Stimulated activated CD8-positive, alpha-beta memory T cell treated with anti-CD3 and anti-CD28 coated beads, Interleukin-12 subunit alpha, Interleukin-12 subunit beta, amount 100 ng/mL, for 24 hours (primary cell): ENCODE measurements at regions not wholly inside any gene's neighbourhood (a gene's known extent, or its start where the extent isn't known, plus 50 kb on each side); places are given as distances from the start of the nearest gene placed in this dataset.

Experiments used
- DNase-seq: peaks from one replicate; pipeline ENCODE4 v3.0.0-alpha.2; 2020; ENCODE audit errors: extremely low read depth

DNA sequence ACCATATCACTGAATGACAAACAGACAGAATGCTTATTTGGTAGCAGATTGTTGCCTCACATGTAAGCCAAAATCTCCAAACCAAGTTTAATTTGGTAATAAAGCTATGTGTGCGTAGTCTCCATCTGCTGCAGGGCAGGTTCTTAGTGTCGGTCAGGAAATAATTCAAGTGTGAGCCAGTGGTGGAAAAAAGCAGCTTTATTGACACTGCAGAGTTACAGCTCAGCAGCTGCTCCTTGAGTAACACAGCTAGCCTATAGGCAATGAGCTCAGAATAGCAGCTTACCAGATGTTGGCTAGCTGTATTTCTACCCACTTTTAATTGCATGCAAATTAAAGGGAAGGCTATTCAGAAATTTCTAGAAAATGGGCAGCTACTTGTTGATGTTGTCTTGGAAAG is 757.8 kb upstream of the HS3ST1 start:
- no peak for DNase-seq

DNA sequence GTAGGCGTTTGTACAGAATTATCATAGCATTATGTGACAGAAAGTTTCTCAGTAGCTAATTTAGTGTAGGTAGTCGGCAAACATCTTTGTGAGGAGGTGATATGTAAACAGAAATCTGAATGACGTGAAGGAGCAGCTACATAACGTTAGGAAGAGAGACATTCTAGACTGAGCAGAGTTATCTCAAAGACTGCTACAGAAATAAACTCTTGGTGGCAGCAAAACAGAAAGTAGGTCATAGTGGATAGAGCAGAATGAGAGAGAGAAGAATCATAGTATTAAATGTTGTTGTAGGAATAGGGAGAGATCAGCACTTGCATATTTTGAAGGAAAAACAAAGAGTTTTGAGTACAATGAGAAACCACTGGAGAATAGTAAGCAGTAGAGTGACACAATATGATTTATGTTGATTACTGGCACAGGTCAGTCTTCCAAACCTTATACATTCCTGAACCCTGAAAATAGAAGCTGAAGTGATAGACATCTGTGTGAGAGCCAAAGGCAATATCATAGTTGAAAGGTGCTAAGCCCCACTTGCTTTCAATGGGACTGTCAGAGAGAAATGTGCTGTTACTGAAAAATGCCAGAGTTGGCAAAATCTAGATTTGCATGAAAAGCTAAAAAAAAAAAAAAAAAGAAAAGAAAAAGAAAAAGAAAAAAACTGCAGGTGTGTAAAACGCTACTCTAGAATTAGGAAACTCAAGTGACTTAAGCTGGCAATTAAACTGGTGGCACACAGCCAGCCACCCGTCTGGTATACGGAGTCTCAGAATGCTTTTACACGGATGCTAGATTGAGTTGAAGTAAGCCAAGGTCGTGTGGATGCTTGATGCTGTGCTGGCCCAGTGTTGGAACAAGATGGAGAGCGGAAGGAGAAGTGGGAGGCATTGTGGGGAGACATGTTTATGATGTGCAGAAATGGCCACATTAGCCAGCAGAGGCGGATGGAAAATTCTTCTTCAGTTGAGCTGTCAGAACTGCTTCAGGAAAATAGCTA is 750.2 kb upstream of the HS3ST1 start:
- DNase-seq = no peak

DNA sequence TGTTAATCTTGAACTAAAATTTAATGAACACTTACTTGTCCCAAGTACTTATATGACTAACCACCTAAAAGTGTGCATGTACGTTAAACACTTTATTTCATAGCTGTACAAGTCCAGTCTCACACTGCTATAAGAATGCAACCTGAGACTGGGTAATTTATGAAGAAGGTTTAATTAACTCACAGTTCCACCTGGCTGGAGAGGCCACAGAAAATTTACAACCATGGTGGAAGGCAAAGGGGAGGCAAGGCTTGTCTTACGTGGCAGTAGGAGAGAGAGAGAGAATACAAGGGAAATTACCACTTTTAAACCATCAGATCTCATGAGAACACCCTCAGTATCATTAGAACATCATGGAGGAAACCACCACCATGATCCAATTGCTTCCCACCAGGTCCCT is 748.7 kb upstream of the HS3ST1 start:
- no peak for DNase-seq

DNA sequence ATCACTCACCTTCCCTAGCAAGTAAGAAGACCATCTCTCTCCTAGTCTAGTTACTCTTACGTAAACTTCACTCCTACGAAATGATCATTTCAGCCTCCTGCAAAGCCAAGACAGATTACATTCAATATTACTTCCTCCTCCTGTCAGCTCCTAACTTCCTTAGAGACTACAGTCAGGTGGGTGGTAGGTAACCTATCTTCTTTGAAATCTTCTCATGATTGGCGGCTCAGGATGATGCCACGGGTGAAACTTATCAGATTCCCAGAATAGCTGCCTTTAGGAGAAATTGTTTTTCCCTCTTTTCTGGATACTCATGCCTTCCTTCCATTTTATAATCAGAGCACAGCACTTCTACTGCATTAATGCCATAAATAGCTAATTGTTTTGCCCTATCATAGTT is 744.8 kb upstream of the HS3ST1 start:
- no peak for DNase-seq

DNA sequence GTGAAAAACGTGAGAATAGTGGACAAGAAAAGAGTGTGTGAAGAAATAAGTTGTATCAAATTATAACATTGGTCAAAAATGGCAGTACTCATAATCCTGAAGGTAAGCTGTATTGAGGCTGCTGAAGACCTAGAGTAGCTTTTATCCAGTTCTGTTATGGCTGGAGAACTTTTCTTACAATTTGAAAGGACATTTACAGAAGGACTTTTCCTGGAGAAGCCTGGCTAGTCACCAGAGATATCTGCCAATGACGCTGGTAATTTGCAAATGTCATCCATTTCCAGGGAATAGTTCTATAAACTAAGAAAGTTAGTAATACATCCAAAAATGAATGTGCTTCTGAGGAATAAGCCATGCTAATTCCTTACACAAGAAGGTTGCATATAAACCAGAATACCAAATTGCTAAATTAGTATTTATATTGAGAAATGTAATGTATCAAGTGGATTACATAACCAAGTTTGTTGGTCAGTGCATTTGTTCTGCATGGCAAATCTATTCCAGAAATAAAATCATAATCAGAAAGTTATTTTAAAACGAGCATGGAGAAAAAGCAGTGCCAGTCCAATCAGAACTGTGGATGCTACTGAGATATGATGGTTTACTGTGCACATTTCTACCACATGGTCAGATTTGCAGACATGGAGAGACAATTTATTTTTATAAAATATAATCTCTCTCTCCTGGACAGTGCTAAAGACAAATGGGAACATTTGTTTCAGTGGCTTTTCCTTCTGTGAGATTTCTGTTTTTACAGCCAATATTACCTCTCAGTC is 743.7 kb upstream of the HS3ST1 start:
- DNase-seq = no peak

DNA sequence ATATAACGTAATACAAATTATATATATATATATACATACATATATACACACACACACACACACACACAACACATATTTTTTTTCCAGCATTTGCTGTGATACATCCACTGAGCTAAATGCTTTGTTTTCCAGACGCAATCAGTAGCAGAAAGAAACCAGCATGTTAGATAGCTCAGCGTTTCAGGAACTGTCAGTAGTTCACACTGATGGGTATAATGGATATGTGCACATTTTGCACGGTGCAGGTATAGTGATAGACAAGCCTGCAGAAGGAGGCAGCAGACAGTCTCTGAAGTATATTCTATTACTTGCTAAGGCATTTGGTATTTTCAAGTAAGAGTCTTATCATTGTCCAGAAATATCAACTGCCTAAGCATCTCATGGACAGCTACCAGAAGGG is 741.6 kb upstream of the HS3ST1 start:
- no peak for DNase-seq

DNA sequence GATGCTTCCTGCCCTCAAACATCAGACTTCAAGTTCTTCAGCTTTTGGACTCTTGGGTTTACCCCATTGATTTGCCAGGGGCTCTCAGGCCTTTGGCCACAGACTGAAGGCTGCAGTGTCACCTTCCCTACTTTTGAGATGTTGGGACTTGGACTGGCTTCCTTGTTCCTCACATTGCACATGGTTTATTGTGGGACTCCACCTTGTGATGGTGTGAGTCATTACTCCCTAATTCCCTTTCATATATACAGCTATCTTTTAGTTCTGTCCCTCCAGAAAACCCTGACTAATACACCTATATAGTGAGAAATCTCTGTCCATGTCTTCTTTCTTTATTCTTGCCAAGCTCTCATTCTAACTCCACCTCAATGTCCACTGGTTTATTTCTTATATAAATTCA is 736.9 kb upstream of the HS3ST1 start:
- no peak for DNase-seq

DNA sequence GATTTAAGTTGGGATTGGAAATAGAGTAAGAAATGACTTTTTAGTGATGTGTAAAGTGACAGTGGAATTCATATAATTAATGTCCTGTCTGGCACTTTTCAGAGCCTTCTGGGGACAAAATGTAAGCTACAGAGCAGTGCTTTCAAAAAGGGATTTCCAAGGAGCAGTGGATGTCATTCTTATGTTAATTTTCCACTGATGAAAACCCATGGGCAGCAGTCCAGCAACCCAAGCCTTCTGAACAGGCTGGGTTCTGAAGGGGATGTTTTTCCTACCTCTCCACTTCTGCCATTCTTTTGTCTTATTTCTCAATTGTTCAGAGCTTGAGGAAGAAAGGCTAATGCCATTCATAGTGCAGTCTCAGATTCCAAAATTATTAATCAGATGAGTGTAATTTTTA is 717.6 kb upstream of the HS3ST1 start:
- DNase-seq = no peak

DNA sequence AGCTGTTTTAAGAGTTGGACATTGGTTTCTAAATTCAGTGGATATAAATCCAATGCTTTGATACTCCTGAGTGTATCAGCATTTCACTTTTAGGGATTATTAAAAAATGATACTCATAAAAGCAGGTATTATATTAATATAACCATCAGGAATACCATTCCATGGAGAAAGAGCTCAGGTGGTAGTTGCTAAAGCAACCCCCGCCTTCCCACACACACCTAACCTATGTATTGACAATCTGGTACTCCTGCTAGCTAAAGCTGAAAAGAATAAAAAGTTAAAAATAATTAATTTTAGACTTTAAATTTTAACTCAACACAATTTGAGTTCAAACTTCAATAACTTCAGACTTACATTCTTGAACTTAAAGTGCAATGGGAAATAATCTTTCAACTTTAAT is 717.1 kb upstream of the HS3ST1 start:
- DNase-seq = no peak

DNA sequence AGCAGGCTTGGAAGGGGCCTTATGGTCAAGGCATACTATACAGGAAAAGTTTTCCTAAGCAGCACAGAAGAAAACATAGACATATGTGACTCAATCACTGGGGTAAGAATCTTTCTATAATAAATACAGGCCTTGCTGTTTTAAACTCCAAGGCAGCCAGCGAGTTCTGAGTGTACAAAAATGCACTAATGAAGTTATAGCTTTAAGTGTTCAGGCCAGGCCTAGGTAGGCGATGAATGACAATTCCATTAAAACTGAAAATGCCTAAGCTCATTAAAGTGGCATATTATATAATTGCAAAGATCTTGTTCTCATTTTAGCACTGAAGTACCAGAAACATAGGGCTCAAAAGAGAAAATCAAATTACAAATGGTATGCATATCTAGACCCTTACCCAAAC is 716.4 kb upstream of the HS3ST1 start:
- no peak for DNase-seq

DNA sequence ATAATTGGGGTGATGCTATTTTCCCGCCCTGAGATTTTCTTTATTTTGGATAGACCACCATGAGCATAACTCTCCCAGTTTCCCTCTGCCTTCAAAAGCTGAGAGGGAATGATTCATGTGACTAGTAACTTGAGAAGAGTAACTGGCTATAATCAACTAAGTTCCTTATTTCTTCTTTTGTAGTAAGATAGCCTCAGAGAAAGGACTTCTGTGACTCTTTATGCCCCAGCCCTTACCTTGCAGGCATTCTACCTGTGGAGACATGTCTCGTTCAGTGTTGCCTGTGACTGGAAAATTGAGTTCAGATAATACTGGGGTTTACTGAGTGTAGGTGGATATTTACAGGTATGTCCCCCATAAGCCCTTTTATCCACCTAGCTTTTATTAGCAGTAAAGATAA is 715.4 kb upstream of the HS3ST1 start:
- DNase-seq = no peak

DNA sequence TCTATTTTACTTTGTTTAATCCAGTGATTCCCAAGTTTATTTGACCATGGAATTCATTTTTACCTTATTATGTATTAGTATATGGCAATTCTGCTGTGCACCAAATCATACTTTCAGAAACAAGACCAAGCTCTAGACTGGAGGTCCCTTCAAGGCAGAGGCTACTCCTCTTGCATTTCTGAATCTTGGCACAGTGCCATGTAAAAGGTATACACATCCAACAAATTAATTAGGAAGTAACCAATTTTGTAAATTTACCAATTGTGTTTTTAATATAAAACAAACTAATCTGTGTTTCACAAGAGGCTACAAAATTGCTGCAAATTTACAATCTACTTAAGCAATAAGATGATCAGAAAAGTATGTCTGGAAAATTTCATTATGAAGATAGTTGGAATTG is 712.2 kb upstream of the HS3ST1 start:
- no peak for DNase-seq

DNA sequence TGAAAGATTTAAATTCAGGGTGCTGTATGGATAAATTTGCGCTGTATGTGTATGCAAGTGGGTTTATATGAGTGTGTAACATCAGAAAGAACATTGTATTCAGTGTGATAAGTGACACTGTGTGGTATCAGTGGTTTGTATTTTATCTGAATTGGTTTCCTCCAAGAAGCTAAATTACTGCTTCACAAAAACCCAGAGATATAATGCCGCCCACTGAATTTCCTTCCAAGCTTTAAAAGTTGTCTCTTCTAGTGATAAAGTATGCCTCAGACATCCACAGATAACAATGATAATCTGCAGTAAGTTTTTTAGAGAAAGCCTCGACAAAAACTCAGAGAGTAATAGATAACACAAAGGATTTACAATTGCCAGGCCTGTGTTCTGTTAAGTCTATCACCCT is 710.6 kb upstream of the HS3ST1 start:
- no peak for DNase-seq

DNA sequence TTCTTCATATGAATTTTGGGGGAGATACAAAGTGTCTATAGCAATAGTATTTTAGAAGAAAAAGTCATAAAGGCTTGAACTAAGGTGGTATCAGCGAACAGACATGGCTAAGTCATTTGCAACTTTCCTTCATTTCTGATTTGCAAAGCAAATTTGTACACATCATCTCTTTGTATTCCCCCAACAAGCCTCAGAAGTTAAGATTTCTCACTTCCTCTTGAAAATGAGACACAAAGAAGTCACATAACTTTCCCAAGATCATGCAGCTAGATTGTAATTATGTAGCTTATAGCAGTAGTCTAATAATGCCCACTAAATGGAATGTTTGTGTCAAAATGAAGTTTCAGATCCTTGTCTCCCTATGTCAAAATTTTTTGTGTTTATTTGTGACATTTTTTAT is 709.8 kb upstream of the HS3ST1 start:
- DNase-seq = no peak

DNA sequence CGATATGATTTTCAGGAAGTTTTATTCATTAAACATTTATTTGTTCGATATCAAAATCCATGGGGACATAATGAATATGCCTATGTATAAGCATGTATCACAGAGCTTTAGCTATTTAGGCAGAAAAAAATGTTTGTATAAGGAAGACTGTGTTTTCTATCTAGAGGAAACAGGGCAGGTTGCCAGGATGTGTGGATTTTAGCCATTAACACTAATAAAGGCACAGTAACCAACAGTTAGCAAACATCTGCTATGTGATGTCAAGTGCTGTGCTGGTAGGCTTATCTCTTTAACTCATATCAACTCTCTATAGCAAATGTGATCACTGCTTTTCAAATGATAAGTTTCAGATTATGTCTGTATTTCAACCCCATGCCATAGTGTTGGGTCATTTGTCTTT is 708.9 kb upstream of the HS3ST1 start:
- DNase-seq = no peak

DNA sequence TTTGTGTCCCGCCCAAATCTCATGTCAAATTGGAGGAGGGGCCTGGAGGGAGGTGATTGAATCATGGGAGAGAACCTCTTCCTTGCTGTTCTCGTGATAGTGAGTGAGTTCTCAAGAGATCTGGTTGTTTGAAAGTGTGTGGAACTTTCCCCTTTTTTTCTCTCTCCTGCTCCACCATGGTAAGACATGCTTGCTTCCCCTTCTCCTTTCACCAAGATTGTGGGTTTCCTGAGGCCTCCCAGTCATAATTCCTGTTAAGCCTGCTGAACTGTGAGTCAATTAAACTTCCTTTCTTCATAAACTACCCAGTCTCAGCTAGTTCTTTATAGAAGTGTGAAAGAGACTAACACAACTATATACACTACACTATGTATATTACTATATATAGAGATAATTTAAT is 697.8 kb upstream of the HS3ST1 start:
- DNase-seq = no peak

DNA sequence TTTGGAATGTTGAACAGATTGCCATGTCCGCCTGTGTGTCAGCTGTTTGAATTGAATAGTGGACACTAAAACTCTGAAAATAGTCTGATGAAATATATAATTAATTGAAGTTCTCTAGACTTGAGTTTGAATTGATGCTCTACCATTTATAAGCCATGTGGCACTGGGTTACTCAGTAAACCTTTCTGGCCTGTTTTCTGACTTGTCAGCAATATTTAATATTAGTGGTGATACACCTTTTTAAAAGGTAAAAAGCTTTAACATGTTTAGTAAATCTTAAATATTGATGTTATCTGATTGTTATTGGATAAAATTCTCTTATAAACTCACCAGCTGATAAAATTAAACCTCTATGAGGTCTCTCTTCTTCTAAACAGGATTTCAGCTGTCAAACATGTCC is 695.4 kb upstream of the HS3ST1 start:
- no peak for DNase-seq

DNA sequence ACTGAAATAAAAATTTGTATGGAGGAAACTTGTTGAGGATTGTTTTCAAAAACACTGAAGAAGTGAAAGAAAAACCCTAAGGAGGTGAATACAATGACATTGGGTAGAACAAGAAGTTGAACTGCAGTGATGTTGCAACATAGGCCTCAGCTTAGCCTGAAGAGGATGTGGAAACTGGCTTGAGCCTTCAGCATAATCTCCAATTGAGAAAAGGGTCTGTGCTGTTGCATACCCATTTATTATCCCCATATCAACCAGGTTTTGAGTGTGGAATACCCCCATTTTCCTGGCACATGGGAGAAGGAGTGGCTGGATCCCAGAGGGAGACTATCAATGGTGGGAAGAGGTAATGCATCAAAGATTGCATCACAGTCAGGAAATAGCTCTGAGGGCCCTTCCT is 695.0 kb upstream of the HS3ST1 start:
- no peak for DNase-seq

DNA sequence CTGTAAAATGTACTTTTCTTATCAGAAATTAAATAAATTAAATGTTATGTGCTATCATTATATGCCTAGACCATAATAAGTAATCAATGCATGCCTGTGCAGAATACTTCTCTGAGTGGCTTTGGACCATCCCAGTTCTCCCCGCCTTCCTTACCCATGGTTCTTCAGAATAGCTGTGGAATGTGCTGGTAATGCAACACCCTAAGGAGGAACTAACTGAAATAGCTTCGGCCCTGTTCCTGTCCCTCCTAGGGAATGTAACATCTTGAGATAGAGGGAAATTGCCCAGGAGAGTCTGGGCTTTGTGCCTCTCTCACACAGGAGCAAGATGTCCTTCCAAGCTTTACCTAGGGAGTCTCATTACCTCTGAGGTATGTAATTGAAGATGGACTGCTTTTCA is 693.6 kb upstream of the HS3ST1 start:
- no peak for DNase-seq

DNA sequence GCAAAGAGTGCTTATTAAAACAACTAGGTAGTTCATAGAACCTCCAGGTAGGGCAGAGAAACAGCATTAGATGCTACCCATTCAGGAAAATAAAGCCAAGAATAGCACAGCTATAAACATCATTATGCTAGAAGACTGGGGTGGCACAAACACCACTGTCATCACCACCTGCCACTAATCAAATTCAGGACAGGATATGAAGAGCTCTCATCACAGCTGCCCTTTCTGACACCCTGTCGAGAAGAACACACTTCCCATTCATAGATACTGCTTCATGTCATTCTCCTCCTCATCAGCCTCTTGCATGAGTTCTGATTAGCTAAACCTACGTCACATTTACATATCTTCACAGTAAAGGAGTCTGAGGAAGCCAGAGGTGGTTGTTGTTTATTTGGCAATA is 692.3 kb upstream of the HS3ST1 start:
- no peak for DNase-seq

DNA sequence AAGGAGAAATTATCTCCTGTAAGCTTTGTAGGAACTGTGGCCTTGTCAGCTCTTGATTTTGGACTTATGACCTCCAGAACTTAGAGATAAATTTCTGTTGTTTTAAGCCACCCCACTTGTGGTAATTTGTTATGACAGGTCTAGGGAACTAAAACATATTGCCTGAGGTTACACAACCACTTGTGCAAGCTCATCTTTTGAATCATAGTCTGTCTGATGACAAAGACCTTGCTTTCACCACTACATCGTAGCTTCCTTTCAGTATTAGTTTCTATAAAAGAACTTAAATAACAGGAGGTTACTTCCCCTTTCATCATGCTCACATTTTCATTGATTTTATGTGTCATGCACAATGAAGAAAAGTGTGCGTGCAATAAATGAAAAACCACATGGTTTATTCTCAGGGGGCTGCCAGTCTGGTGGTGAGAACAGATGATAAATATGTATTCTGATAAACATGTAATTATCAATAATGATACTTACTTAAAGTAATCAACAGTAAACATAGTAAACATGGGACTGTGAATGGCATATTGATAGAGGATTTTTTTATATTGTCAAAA is 690.0 kb upstream of the HS3ST1 start:
- DNase-seq = no peak

DNA sequence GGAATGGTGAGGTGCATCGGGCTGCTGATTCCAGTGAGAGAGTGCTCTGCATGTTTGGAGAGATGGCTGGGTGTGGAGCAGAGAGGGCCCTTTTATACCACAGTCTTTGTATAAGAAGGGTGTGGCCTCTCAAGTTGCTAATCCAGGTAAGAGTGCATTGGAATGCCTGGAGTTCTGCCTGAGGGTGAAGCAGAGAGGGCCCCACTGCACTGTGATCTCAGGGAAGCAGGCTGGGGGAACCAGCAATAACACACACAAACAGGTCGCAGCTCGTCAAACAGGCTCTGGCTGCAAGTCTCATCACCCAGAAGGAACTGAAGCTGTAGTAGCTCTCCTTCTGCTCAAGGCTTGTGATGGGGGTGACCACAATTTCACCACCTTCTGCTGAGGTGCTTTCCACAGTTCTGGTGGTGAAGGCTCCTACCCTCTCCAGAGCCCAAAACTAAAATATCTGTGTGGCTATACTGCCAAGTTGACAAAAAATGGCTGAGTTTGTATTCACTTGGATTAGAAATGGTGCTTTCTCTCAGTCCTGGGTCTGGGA is 687.4 kb upstream of the HS3ST1 start:
- DNase-seq = no peak

DNA sequence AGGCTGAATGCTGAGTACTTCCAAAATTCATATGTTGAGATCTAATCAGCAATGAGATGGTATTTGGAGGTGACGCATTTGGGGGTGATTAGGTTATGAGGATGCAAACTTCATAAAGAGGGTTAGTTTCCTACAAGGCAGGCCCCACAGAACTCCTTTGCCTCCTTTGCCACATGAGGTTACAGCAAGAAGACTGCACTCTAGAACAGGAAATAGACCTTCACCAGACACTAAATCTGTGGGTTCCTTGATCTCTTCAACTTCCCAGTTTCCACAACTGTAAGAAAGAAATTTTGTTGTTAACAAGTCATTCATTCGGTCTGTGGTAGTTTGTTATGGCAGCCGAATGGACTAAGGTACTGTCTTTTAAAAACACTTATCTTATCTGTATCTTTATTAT is 681.9 kb upstream of the HS3ST1 start:
- no peak for DNase-seq
